ENCODE measurements at regions not wholly inside any gene's neighbourhood (a gene's known extent, or its start where the extent isn't known, plus 50 kb on each side); places are given as distances from the start of the nearest gene placed in this dataset.

DNA sequence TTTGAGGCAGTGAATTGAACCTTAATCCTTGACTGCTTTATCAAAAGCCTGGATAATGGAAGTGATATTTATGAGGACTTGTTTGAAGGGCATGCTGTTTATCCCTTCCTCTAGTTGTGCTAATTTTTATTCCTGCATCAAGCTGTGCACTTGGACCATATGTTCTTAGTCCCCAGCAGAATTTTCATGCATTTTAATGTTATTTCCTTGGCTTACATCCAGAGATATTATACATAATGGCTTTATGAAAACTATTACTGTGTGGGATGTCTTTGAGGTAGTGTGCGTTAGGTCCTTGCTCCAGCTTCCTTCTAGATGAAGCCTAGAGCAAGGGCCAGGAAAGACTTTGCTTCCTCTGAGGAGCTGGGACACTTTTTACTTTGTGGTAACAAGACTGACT is 378.4 kb downstream of the LPIN1 start:
- Histone ChIP-seq H3K27me3 (replicated peaks; ENCODE audit: control insufficient read depth, insufficient read depth, low read length) (no peaks in the 10 kb centered on the region), H3K36me3 (ENCODE audit: control insufficient read depth, insufficient read depth, low read length, severe bottlenecking) (no peaks in the 10 kb centered on the region), H3K9ac (ENCODE audit: low read length) (no peak overlapping the region), H3K9me3 (ENCODE audit: control insufficient read depth, low read length) (peaks cover 6% of the 10 kb centered on the region), H3K4me1 (ENCODE audit: control insufficient read depth, insufficient read depth, low read length) (peaks cover 11% of the 10 kb centered on the region), H3K4me3 (ENCODE audit: low read length) (no peak overlapping the region)
- no peak for DNase-seq (ENCODE audit: low read depth)

DNA sequence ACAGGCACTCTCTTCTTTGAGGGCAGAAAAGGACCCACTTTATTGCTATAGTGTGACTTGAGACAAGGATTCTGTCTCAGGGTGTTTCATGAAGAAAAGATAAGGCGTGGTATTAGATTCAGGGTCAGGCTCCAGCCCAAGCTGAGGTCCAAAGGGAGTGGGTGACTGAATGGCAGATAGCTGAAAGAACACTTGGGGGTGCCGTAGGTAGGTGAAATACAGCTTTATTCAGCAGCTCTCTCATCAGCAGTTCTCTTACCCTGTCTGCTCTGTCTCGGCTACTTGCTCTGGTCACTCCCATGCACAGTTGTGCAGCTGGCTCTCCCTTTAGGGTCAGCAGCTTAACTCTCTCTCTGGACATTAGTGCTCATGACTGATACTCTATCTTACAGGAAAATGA is 379.9 kb downstream of the LPIN1 start:
- H3K9me3 ChIP-seq (ENCODE audit: control insufficient read depth, low read length): peaks cover 6% of the 10 kb centered on the region
- DNase-seq (ENCODE audit: low read depth): no peak
- no peaks in the 10 kb centered on the region for H3K27me3 ChIP-seq (replicated peaks; ENCODE audit: control insufficient read depth, insufficient read depth, low read length)
- peaks cover 2% of the 10 kb centered on the region for H3K4me1 ChIP-seq (ENCODE audit: control insufficient read depth, insufficient read depth, low read length)
- H3K36me3 ChIP-seq (ENCODE audit: control insufficient read depth, insufficient read depth, low read length, severe bottlenecking): no peaks in the 10 kb centered on the region
- H3K4me3 ChIP-seq (ENCODE audit: low read length): no peak overlapping the region
- no peak overlapping the region for H3K9ac ChIP-seq (ENCODE audit: low read length)

DNA sequence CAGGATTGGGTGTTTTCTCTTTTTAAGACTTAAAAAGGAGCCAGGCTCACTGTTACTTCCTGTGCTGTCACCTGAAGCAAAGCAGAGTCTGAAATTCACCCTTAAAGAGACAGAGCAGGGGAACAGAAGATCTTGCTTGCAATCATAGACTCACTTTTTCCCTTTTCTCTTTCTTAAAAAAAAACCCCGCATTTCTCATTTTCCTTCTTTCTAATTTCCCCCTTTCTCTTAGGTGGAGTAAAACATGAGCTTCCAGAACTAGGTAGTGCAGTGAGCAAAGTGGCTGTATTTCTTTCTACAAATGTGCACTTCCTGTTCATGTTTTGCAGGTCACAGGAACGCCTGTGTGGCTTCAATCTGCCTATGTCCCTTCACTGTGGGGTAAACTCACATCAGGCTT is 381.2 kb downstream of the LPIN1 start:
- Histone ChIP-seq H3K36me3 (ENCODE audit: control insufficient read depth, insufficient read depth, low read length, severe bottlenecking) (no peaks in the 10 kb centered on the region), H3K4me3 (ENCODE audit: low read length) (no peak overlapping the region), H3K27me3 (replicated peaks; ENCODE audit: control insufficient read depth, insufficient read depth, low read length) (no peaks in the 10 kb centered on the region), H3K9me3 (ENCODE audit: control insufficient read depth, low read length) (peaks cover 6% of the 10 kb centered on the region), H3K9ac (ENCODE audit: low read length) (no peak overlapping the region), H3K4me1 (ENCODE audit: control insufficient read depth, insufficient read depth, low read length) (peaks cover 15% of the 10 kb centered on the region)
- no peak for DNase-seq (ENCODE audit: low read depth)

DNA sequence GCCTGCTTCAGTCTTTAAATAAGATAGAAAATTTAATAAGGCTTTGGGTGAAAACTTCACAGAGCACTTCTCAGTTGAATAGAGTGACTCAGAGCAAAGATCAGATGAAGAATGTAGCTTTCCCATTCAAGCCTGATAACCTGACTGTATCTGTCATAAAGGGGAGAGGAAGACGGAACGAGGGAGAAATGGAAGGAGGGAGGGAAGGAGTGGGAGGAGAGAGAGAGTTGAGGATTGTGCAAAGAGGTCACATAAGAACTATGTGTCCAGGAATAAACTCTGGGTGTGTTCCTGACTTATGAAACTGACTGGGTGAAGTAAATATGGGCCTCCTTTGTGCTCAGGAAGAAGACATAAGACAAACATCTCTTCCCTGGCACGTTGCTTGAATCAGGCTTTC is 385.5 kb downstream of the LPIN1 start:
- Histone ChIP-seq H3K36me3 (ENCODE audit: control insufficient read depth, insufficient read depth, low read length, severe bottlenecking) (no peaks in the 10 kb centered on the region), H3K9me3 (ENCODE audit: control insufficient read depth, low read length) (peaks cover 3% of the 10 kb centered on the region), H3K27me3 (replicated peaks; ENCODE audit: control insufficient read depth, insufficient read depth, low read length) (no peaks in the 10 kb centered on the region), H3K4me1 (ENCODE audit: control insufficient read depth, insufficient read depth, low read length) (peaks cover 21% of the 10 kb centered on the region), H3K9ac (ENCODE audit: low read length) (no peak overlapping the region), H3K4me3 (ENCODE audit: low read length) (peak overlapping the region; percentile 7)
- DNase-seq (ENCODE audit: low read depth): peak; percentile 62

DNA sequence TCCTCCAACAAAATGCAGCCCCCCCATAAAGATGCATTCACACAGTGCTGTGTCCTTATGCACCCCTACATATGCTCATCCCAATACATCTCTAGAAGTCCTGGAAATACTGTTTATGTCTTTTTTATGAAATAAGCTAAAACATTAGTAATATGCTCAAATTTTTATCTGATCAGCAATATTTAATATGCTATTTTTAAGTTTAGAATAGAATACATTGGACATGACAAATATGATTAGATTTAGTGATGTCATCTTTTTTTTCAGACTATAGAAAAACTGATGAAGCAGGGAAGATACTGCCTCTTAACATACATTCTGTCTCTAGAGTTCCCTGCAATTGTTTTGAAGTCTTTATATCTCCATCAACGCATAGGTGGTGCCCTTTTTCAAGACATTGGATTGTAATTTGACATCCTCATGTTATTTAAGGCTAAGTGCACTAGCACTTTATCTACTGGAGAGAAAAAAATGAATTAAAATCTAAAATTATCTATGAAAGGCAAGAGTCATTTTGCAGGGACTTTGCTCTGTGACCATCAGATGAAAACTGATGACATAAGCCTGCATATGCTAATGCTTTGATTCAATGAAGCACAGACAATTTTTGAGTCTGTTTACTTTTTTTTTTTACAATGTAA is 395.3 kb downstream of the LPIN1 start:
- DNase-seq (ENCODE audit: low read depth): no peak
- H3K36me3 ChIP-seq (ENCODE audit: control insufficient read depth, insufficient read depth, low read length, severe bottlenecking): no peaks in the 10 kb centered on the region
- H3K4me1 ChIP-seq (ENCODE audit: control insufficient read depth, insufficient read depth, low read length): no peaks in the 10 kb centered on the region
- no peak overlapping the region for H3K9ac ChIP-seq (ENCODE audit: low read length)
- H3K27me3 ChIP-seq (replicated peaks; ENCODE audit: control insufficient read depth, insufficient read depth, low read length): peaks cover 6% of the 10 kb centered on the region
- H3K9me3 ChIP-seq (ENCODE audit: control insufficient read depth, low read length): no peaks in the 10 kb centered on the region
- H3K4me3 ChIP-seq (ENCODE audit: low read length): no peak overlapping the region

DNA sequence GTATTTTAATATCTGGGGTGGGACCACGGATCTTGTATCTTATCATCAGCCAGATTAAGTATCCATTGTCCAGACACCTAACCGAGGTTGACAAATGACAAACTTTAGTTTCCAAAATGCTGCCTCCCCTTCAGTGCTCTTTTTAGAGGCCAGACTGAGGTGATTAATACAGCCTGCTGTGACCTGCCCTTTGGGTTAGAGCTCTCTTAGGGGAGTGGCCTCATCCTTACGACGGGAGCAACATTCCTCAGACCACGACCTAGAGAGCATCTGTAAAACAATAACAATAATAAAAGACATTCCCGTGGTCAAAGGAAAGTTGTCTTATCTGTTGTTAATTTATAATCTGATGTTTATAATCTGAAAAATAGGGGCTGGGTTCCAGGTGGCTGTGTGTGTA is 405.3 kb downstream of the LPIN1 start:
- Histone ChIP-seq H3K9me3 (ENCODE audit: control insufficient read depth, low read length) (no peaks in the 10 kb centered on the region), H3K4me3 (ENCODE audit: low read length) (no peak overlapping the region), H3K27me3 (replicated peaks; ENCODE audit: control insufficient read depth, insufficient read depth, low read length) (no peaks in the 10 kb centered on the region), H3K36me3 (ENCODE audit: control insufficient read depth, insufficient read depth, low read length, severe bottlenecking) (no peaks in the 10 kb centered on the region), H3K9ac (ENCODE audit: low read length) (no peak overlapping the region), H3K4me1 (ENCODE audit: control insufficient read depth, insufficient read depth, low read length) (peaks cover 14% of the 10 kb centered on the region)
- no peak for DNase-seq (ENCODE audit: low read depth)

DNA sequence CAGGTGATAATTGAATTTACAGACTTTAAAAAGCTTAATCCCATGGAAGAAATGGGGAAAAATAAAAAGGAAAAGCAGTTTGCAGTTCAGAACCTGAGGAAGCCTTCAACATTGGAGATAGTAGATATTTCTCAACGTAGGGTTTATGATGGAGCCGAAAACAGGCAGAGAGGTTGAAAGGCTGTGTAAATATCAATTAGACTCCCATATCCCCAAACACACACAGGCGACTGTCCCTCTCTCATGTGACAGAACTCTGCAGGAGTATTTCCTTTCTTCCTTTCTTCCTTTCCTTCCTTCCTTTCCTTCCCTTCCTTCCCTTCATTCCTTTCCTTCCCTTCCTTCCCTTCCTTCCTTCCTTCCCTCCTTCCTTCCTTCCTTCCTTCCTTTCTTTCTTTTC is 406.5 kb downstream of the LPIN1 start:
- Histone ChIP-seq H3K4me3 (ENCODE audit: low read length) (no peak overlapping the region), H3K4me1 (ENCODE audit: control insufficient read depth, insufficient read depth, low read length) (peaks cover 14% of the 10 kb centered on the region), H3K9ac (ENCODE audit: low read length) (no peak overlapping the region), H3K36me3 (ENCODE audit: control insufficient read depth, insufficient read depth, low read length, severe bottlenecking) (no peaks in the 10 kb centered on the region), H3K9me3 (ENCODE audit: control insufficient read depth, low read length) (no peaks in the 10 kb centered on the region), H3K27me3 (replicated peaks; ENCODE audit: control insufficient read depth, insufficient read depth, low read length) (no peaks in the 10 kb centered on the region)
- DNase-seq (ENCODE audit: low read depth): no peak

DNA sequence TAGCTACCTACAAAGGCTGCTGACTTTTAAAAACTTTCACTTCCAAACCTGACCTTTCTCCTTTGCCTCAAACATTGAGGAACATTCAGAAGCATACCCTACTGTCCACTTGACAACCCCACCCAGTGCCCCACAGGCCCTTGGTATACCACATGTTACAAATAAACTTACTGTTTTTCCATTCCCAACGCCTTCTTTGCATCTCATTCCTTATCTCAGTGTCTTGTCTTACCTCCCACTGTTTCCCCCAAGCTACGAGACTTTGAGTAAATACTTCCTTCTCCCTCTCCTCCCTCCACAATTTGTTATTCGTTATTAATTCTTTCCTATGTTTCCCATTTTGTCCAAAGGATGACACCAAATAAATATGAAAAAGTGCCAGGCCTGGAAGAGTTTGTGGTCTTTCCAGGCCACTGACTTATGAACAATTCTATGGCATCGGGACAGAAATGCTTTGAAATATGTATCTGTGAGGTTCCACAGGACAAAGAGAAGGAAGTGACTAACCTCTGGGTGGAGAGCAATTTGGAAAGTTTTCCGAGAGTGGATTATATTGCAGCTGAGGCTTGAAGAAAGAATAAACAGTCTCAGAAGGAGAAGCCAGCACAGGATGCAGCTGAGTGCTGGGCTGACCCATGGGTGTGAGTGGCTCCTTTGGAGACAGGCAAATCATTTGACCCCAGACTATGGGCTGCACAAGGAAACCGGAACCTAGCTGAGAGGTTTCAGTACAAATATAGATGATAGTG is 409.0 kb downstream of the LPIN1 start:
- peak; percentile 83 for DNase-seq (ENCODE audit: low read depth)

DNA sequence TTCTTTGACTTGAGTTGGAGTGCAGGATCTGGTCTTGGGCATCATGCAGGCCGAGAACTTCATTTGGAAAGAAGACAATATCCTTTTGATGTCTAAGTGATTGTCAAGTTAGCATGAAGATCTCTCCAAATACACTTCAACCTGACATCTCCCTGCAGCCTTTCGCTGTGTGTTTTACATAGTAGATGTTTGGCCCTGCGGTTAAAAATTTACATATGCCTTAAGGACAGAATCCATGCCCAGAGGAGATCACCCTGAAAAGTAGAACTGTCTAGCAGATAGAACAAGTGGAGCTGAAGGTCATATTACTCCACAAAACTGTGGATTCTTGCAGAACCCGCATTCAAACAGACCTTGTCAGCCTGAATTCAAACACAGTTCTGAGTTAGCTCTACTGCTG is 409.9 kb downstream of the LPIN1 start:
- no peaks in the 10 kb centered on the region for H3K36me3 ChIP-seq (ENCODE audit: control insufficient read depth, insufficient read depth, low read length, severe bottlenecking)
- H3K4me1 ChIP-seq (ENCODE audit: control insufficient read depth, insufficient read depth, low read length): peaks cover 14% of the 10 kb centered on the region
- no peak for DNase-seq (ENCODE audit: low read depth)
- no peak overlapping the region for H3K4me3 ChIP-seq (ENCODE audit: low read length)
- H3K9ac ChIP-seq (ENCODE audit: low read length): no peak overlapping the region
- H3K27me3 ChIP-seq (replicated peaks; ENCODE audit: control insufficient read depth, insufficient read depth, low read length): no peaks in the 10 kb centered on the region
- H3K9me3 ChIP-seq (ENCODE audit: control insufficient read depth, low read length): no peaks in the 10 kb centered on the region

More for the DNA sequence above, 409.0 kb downstream of the LPIN1 start:
- Histone ChIP-seq H3K9ac (ENCODE audit: low read length) (no peak overlapping the region), H3K36me3 (ENCODE audit: control insufficient read depth, insufficient read depth, low read length, severe bottlenecking) (no peaks in the 10 kb centered on the region), H3K4me1 (ENCODE audit: control insufficient read depth, insufficient read depth, low read length) (peaks cover 14% of the 10 kb centered on the region), H3K27me3 (replicated peaks; ENCODE audit: control insufficient read depth, insufficient read depth, low read length) (no peaks in the 10 kb centered on the region), H3K9me3 (ENCODE audit: control insufficient read depth, low read length) (no peaks in the 10 kb centered on the region), H3K4me3 (ENCODE audit: low read length) (peak overlapping the region; percentile 40)

DNA sequence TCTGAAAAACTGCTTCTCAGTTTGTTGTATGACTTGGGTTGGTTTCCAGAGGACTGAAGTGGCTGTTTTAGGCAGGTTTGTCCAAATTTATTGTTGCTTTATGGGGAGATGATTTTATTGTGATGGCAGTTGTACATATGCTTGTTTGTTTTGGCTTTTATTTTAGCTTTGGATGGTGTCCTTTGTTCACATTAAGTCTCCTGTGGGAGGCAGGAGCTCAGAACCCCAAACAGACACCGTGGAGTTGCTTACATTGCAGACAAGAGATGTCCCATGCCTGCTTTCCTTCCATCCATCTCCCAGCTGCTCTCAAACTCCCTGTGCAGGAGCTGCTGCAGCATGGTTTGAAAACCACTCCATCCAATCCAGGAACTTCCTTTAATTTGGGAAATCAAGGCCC is 414.7 kb downstream of the LPIN1 start:
- peaks cover 5% of the 10 kb centered on the region for H3K4me1 ChIP-seq (ENCODE audit: control insufficient read depth, insufficient read depth, low read length)
- H3K9me3 ChIP-seq (ENCODE audit: control insufficient read depth, low read length): no peaks in the 10 kb centered on the region
- no peak overlapping the region for H3K9ac ChIP-seq (ENCODE audit: low read length)
- no peak for DNase-seq (ENCODE audit: low read depth)
- no peaks in the 10 kb centered on the region for H3K36me3 ChIP-seq (ENCODE audit: control insufficient read depth, insufficient read depth, low read length, severe bottlenecking)
- no peak overlapping the region for H3K4me3 ChIP-seq (ENCODE audit: low read length)
- no peaks in the 10 kb centered on the region for H3K27me3 ChIP-seq (replicated peaks; ENCODE audit: control insufficient read depth, insufficient read depth, low read length)

DNA sequence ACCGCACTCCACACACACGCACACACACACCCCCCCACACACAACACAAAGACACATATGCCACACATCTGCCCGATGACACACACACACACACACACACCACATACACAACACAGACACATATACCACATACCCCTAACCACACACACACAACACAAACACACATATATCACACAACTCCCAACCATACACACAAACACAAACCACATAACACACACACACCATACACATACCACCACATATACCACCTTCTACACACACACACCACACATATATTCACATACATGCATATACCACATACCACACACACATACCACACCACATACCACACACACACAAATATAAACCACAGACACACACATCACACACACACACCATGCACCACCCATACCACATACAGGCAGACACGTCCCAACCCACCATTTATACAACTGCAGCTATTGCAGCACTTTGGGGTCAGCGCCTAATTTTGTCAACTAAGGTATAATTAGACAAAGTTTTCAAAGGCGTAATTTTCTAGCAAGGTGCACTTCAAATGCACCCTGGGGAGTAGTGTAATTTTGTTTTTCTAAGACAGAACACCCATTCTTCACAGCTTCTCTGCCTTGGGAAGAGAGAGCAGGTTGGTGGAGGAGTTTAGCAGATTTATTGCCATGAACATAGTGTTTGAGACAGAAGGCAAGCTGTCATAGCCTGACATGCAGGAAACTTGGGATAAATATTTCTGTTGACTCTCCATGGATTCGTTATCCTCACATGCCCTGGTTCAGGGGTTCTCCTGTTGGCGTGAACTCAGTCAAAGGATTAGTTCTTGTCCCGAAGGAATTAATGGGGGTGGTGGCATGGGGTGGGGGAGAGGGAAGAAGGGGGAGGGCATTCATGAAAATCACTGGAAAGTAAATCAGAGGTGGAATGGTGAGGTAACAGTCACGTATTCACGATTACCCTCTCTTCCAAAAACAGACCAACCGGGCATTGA is 416.1 kb downstream of the LPIN1 start:
- Histone ChIP-seq H3K4me3 (ENCODE audit: low read length) (no peak overlapping the region), H3K9me3 (ENCODE audit: control insufficient read depth, low read length) (no peaks in the 10 kb centered on the region), H3K27me3 (replicated peaks; ENCODE audit: control insufficient read depth, insufficient read depth, low read length) (no peaks in the 10 kb centered on the region), H3K36me3 (ENCODE audit: control insufficient read depth, insufficient read depth, low read length, severe bottlenecking) (no peaks in the 10 kb centered on the region), H3K9ac (ENCODE audit: low read length) (no peak overlapping the region), H3K4me1 (ENCODE audit: control insufficient read depth, insufficient read depth, low read length) (no peaks in the 10 kb centered on the region)
- no peak for DNase-seq (ENCODE audit: low read depth)

Measured in adipocyte (in vitro differentiated cells).